ENCODE measurements at regions not wholly inside any gene's neighbourhood (a gene's known extent, or its start where the extent isn't known, plus 50 kb on each side); places are given as distances from the start of the nearest gene placed in this dataset.

GRCh38 chr7:24221500-24221899 is 62.5 kb upstream of the NPY start:
- H3K4me3 Mint-ChIP-seq, result no peak overlapping the region
- no peaks in the 10 kb centered on the region for H3K36me3 Mint-ChIP-seq (ENCODE audit: low read depth)
- H3K9me3 Mint-ChIP-seq, result peaks cover 11% of the 10 kb centered on the region
- H3K4me1 Mint-ChIP-seq (ENCODE audit: low read depth), result no peaks in the 10 kb centered on the region
- peaks cover 6% of the 10 kb centered on the region for H3K27me3 Mint-ChIP-seq (ENCODE audit: low read depth)
- no peak overlapping the region for H3K27ac Mint-ChIP-seq

- H3K9me3 Mint-ChIP-seq, result peaks cover 11% of the 10 kb centered on the region
- no peak overlapping the region for H3K4me3 Mint-ChIP-seq
- peaks cover 4% of the 10 kb centered on the region for H3K4me1 Mint-ChIP-seq (ENCODE audit: low read depth)
- no peaks in the 10 kb centered on the region for H3K36me3 Mint-ChIP-seq (ENCODE audit: low read depth)
- no peak overlapping the region for H3K27ac Mint-ChIP-seq
- no peaks in the 10 kb centered on the region for H3K27me3 Mint-ChIP-seq (ENCODE audit: low read depth)
Observed at GRCh38 chr7:24227068-24227467, 56.9 kb upstream of the NPY start.

GRCh38 chr7:24227603-24228359 is 56.2 kb upstream of the NPY start:
- H3K36me3 Mint-ChIP-seq (ENCODE audit: low read depth), result no peaks in the 10 kb centered on the region
- H3K4me3 Mint-ChIP-seq, result no peak overlapping the region
- H3K27ac Mint-ChIP-seq, result no peak overlapping the region
- peaks cover 11% of the 10 kb centered on the region for H3K9me3 Mint-ChIP-seq
- no peaks in the 10 kb centered on the region for H3K27me3 Mint-ChIP-seq (ENCODE audit: low read depth)
- peaks cover 4% of the 10 kb centered on the region for H3K4me1 Mint-ChIP-seq (ENCODE audit: low read depth)

GRCh38 chr7:24229481-24230226 is 54.3 kb upstream of the NPY start:
- H3K27ac Mint-ChIP-seq, result no peak overlapping the region
- H3K36me3 Mint-ChIP-seq (ENCODE audit: low read depth), result no peaks in the 10 kb centered on the region
- peaks cover 4% of the 10 kb centered on the region for H3K4me1 Mint-ChIP-seq (ENCODE audit: low read depth)
- H3K27me3 Mint-ChIP-seq (ENCODE audit: low read depth), result no peaks in the 10 kb centered on the region
- no peak overlapping the region for H3K4me3 Mint-ChIP-seq
- H3K9me3 Mint-ChIP-seq, result no peaks in the 10 kb centered on the region

- H3K4me1 Mint-ChIP-seq (ENCODE audit: low read depth), result peaks cover 4% of the 10 kb centered on the region
Observed at GRCh38 chr7:24231493-24231892, 52.5 kb upstream of the NPY start.

GRCh38 chr7:24233386-24233785 is 50.6 kb upstream of the NPY start:
- H3K36me3 Mint-ChIP-seq (ENCODE audit: low read depth), result no peaks in the 10 kb centered on the region
- no peak overlapping the region for H3K4me3 Mint-ChIP-seq
- peaks cover 3% of the 10 kb centered on the region for H3K27me3 Mint-ChIP-seq (ENCODE audit: low read depth)
- no peaks in the 10 kb centered on the region for H3K4me1 Mint-ChIP-seq (ENCODE audit: low read depth)
- no peaks in the 10 kb centered on the region for H3K9me3 Mint-ChIP-seq
- no peak overlapping the region for H3K27ac Mint-ChIP-seq

More at GRCh38 chr7:24231493-24231892, 52.5 kb upstream of the NPY start:
- no peaks in the 10 kb centered on the region for H3K9me3 Mint-ChIP-seq
- H3K4me3 Mint-ChIP-seq, result no peak overlapping the region
- H3K27me3 Mint-ChIP-seq (ENCODE audit: low read depth), result peaks cover 3% of the 10 kb centered on the region
- no peak overlapping the region for H3K27ac Mint-ChIP-seq
- no peaks in the 10 kb centered on the region for H3K36me3 Mint-ChIP-seq (ENCODE audit: low read depth)

Measured in T-helper 1 cell treated with Interleukin-12 subunit alpha and Interleukin-12 subunit beta and Interleukin-4 antibody, amounts not matched to agents 30 μg/mL and 1 μg/mL, for 36 hours (primary cell).